LoVo (cell line): ENCODE measurements at regions not wholly inside any gene's neighbourhood (a gene's known extent, or its start where the extent isn't known, plus 50 kb on each side); places are given as distances from the start of the nearest gene placed in this dataset.
"Not testable (repeated sequence)": the region's sequence is repeated elsewhere in the genome, so short reads cannot be mapped to it uniquely, and the experiment has no call there.

Experiments
- DNase-seq: peaks from one replicate; pipeline ENCODE4 v3.0.0-alpha.2; 2016; ENCODE audit warnings: low spot score

- DNase-seq = no peak
Measured at GRCh38 chr4:30837861-30838260, 117.7 kb downstream of the PCDH7 start.

DNA sequence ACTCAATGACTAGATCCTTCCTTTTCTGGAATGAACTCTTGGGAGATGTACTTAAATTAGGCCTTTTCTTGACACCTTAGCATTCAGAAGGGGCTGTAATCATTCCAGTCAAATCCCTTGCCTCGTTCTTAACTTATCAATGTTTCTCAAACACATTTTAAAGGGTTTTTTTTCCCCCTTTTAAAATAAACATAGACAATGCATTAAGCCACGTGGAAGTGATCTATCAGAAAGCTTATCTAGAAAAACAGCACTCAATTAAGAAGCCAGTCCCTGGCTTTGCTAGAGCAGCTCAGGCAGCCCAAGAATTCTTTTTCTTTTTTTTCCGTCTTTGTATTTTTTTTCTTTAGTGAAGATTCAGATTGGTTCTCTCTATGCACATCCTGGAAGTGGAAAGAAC is 118.2 kb downstream of the PCDH7 start:
- no peak for DNase-seq

DNA sequence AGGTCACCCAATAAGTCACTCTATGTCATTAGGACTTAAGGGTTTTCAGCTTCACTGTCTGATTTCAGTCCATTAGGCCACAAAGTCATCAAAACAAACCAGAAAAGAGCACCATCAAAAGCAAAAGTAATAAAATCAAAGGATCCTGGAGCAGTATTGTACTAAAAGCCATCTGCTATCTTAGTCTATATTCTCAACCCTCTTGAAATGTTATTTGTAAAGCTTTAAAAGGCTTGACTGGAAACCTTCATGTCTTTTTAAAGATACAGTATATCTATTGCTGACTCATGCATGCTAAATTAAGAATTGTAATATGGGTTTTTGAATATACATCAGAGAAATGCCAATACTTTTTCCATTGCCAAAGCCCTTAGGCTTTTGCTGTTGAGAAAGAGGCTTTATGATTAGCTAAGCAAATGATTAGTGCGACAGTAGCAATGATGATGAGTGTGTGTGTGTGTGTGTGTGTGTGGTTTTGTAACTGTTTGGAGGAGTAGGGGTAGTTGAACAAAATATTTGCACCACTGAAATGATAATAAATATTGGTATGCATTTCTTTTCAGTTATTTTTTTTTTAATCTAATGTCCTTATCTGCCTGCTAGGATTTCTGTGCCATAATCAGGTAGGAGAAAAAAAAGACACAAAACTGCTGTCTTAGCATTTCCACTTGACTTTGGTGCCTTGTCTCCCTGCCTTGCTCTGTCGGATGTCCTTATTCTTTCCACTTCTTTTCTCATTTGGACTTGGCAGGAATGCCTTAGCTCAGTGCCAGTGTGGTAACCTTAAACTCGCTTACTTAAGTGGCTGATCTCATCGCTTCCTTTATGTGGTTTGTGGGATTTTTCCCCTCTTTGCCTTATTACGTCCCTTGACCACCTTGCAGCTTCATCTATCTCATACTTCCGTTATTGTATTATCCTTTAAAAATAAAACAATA is 119.7 kb downstream of the PCDH7 start:
- no peak for DNase-seq

- DNase-seq = no peak
Measured at GRCh38 chr4:30840571-30840970, 120.4 kb downstream of the PCDH7 start.

- no peak for DNase-seq
Measured at GRCh38 chr4:30842142-30842541, 122.0 kb downstream of the PCDH7 start.

DNA sequence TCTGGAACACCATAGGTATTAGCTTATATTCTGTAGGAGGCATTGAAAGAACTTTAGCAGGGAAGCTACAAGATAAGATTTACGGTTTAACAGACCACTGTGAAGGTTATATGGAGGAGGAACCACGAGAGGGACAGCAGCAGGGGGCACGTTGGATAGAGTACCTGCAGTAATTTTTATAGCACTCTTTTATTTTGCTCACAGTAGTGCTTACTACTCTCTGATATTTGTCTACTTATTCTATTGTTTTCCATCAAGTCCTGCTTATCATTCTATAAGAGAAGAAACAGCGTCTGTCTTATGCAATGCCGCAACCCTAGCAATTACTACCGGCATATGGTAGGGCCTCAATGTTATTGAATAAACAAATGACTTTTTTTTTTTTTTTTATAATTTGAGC is 122.5 kb downstream of the PCDH7 start:
- DNase-seq = no peak

DNA sequence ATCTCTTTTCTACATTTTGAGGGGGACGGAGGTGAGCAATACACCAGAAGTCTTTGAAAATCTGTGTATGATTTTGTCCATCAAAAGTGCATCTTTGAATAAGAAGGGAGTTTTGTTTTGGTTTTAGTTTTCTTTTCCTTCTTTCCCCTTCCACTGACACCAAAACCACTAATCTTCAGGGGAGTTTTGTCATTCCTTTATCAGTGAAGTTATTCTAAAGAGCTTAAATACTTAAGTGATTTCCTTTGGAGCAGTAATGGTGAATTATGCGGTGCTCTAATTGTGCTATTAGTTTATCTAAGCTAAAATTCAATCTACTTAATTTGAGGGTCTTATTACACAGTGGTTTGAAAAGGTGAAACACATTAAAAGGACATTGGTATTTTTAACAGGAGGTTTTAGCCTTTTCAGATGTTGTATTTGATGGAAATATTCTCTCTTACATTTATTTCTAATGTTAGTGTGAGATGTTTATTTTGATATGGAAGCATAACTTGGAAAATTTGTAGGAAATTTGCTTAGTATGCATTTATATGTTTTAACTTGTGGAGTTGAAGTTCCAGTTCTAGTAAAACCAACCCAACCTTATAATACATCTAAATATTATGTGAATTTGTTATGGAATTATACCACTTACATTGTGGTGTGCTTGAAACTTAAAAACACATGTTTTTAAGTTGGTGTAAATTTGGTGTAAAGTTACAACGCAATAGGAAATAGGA is 124.9 kb downstream of the PCDH7 start:
- no peak for DNase-seq

DNA sequence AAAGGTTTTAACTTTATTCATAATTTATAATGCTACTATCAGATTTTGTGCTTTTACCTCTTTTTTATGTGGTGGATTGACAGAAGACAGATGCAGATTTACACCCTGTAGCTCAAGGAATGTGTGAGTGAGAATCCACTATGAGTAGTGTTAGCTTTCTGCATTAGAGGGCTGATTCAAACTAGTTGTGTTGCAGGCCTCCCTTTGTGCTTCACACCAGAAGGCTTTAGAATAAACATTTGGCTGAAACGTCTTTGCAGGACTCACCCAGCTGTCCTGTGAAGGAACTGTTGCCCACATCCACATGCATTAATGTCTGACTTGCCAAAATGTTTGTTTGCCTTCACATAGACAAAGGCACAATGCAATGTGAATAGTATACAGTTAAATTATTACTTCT is 127.0 kb downstream of the PCDH7 start:
- DNase-seq = no peak

- DNase-seq = no peak
Measured at GRCh38 chr4:30847958-30848357, 127.8 kb downstream of the PCDH7 start.

DNA sequence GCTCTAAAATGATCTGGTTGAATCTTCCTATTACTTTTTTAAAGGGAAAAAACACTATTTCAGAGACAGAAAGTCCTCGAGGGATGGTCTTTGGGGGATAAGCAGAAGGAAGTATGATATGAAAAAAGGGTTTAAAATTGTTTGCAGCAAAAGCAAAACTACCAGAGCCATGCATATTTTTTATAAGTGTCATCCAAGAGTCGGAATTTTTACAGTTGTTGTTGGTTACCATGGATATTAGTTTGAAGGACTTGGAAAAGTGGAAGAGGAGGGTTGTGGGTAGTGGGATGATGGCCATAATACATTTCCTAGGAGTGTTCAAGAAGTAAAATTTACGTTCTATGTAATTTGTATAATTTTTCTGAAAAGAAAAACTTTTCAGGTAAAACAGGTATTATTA is 134.4 kb downstream of the PCDH7 start:
- no peak for DNase-seq

DNA sequence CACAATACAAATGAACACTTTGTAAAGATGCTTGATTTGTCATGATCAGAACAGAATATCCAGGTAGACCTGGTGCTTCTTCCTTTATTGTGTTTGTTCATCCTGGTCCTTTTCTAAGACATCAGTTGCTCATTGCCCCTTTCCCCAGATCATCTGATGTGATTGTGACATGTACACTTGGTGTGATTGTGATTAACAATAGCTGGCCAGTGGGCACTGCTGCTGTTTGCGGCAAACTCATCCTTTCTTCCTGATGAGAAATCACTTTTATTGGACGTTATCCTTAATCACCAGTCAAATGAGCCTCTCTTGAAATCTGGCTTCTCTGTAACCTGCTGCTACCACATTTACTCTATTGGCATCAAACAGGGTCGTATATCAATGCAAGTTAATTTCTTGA is 135.1 kb downstream of the PCDH7 start:
- DNase-seq = no peak

DNA sequence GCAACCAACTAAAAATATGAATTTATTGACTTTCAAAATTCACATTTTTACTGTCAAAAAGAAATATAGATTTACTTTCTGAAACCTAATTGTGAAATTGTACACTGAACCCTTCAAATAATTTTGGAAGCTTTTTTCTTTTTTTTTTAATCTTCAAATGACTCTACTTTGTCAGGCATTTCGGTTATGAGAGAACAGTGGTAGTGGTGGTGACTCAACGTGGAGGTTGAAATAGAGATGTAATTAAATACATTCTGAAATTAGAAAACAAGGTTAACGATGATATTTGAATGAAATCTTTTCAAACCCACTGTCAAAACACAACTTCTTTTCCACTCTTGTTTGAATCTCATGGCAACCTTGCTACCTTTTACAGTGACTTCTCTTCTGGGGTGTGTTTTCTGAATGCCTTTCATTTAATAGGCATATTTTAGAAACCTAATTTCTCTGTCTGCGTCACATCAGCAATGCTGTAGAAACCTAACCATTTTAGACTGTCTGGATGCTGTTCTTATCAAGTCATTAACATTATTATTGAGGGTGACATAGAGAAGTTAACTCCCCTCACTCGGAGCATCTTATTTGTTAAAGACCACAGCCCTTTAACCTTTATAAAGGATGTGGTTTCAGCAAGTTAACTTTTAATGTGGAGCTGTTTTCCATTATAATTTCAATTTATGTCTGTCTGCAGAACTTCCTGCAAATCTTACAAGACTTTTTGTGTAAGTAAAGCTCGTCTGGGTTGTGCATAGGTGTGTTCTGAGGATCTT is 136.8 kb downstream of the PCDH7 start:
- DNase-seq = no peak

- no peak for DNase-seq
Measured at GRCh38 chr4:30860978-30861377, 140.8 kb downstream of the PCDH7 start.

DNA sequence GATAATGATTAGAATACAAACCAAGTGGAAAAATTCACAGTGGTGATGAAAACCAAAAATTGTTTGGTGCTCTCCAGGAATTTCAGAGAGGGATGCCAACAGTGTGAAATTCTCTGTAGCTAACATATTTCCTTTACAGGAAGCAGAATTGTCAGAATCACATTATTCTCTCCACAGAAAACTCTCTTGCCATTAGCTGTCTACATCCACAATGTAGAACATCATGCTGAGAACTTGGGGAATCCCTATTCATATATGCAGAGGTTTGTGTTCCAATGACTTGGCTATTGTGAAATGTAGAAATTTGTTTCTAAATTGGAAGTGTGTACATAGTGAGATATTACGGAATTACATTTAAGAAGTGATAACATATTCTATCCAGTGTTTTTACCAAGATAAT is 142.0 kb downstream of the PCDH7 start:
- DNase-seq = no peak

DNA sequence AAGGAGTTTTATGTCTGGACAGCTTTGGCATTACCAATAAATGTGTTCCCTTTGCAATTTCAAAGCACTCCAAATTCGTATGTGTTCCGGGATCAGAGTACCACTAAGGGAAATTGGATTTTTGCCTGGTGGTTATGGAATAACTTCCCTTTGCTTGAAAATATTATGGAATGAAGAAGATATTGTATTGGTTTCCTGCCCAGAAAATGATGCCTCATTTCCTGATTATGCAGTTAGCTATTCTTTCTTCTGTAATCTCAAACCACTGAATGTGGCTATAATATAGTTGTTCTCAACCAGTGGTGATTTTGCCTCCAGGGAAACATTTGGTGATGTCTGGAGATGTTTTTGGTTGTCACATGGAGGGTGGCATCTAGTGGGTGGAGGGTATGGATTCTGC is 142.9 kb downstream of the PCDH7 start:
- DNase-seq = no peak

GRCh38 chr4:30865691-30866090 is 145.5 kb downstream of the PCDH7 start:
- no peak for DNase-seq

- DNase-seq = no peak
Measured at GRCh38 chr4:30866346-30866745, 146.2 kb downstream of the PCDH7 start.

DNA sequence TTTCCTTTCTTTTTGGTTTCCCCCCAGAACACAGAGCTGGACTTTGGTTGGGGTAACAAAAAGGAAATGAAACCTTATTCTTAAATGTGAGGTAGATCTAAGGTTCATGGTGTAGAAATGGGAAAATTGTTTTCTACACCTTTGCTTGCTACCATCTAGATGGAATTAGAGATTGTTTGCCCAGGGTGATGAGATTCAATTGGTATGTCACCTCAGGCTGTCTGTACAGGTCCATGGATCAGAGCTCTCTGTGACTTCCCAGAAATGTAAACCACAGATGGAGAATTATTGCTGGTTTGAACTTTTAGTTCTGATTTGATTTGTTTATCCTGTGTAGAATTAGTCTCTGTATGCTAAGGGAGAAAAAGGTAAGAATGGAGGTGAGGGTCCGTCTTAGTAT is 146.7 kb downstream of the PCDH7 start:
- no peak for DNase-seq

DNA sequence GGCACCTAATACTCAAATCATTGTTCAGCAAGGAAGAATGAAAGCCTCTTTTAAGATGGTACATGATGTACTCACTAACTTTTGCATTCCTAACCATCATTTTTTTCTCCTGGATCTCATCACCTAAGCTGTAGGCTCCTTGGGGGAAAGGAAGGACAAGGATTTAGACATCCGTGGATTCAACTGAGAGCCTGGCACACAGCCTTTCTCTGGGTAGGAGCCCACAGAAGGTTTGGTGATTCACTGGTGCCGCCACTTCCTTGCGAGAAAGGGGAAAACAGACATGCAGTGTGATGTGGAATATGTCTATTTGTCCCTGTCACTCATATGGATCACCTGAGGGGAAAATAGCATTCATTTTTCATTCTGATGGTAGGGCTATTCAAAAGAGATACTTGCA is 147.3 kb downstream of the PCDH7 start:
- DNase-seq = no peak

DNA sequence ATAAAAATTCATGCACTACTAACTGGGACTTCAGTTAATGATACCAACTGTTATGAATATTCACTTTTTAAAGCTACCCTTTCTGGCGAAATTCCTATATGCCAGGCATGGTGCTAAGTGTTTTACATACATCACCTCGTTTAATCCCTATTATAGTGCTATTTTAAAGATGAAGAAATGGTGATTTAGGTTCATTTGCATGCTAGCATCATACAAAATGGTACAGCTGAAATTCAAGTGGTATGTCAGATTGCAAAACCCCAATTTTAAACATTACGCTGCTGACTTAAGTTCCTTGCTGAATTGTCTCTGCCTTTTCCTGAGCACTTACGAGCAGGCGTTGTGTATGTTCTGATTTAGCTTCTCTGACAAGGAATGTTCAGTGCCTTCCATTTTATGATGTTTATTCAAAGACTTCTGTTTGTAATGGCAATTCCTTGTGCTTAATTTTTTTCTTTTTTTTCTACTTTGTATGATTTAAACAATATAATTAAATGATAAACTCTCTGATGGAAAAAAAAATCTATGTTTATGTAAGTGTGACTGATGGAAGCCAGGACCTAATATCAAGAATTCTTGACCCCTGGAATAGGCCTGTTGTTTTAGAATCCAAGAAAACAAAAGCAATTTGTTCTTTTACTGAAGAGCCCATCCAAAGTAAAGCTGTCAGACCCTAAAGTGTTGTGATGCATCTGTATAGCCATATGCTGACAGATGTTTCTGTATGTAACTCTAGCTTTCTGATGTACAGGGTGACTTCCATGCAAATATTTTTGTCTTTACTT is 148.1 kb downstream of the PCDH7 start:
- no peak for DNase-seq

DNA sequence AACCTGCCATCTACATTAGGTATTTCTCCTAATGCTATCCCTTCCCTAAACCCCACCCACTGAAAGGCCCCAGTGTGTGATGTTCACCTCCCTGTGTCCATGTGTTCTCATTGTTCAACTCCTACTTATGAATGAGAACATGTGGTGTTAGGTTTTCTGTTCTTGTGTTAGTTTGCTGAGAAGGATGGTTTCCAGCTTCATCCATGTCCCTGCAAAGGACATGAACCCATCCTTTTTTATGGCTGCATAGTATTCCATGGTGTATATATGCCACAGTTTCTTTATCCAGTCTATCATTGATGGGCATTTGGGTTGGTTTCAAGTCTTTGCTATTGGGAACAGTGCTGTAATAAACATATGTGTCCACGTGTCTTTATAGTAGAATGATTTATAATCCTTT is 149.2 kb downstream of the PCDH7 start:
- not testable (repeated sequence) for DNase-seq

DNA sequence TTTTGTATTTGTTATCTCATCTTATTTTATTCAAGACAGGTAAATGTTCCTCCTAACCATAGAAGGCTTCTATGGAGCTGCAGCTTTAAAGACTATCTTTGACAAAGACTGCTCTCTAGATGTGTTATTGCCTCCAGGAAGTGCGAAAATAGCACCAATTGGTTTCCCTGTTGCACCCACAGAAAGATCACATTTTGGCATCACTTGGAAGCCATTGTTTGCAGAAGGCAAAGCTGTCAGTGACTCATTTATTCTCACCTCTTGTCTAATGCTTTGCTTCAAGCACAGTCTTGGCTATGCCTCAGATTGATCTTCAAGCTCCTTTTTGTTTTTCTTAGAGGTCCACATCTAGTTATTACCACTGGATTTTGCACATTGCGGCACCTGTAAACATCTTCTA is 150.3 kb downstream of the PCDH7 start:
- DNase-seq = no peak
